Dedifferentiated amniotic fluid mesenchymal stem cell (primary cell): ENCODE measurements at regions not wholly inside any gene's neighbourhood (a gene's known extent, or its start where the extent isn't known, plus 50 kb on each side); places are given as distances from the start of the nearest gene placed in this dataset.
"Not testable (repeated sequence)": the region's sequence is repeated elsewhere in the genome, so short reads cannot be mapped to it uniquely, and the experiment has no call there.

ENCODE experiments used
- DNase-seq: peaks from one replicate; pipeline ENCODE4 v3.0.0-alpha.2; 2016; ENCODE audit errors: extremely low spot score

- DNase-seq = no peak
These were observed 293.2 kb upstream of the DCC start for GRCh38 chr18:52046842-52047241.

- no peak for DNase-seq
These were observed 285.7 kb upstream of the DCC start for GRCh38 chr18:52054324-52054723.

- DNase-seq = no peak
These were observed 279.2 kb upstream of the DCC start for GRCh38 chr18:52060607-52061304.

GRCh38 chr18:52063923-52064322, 276.1 kb upstream of the DCC start:
- DNase-seq = no peak

- DNase-seq = no peak
These were observed 270.8 kb upstream of the DCC start for GRCh38 chr18:52069201-52069600.

GRCh38 chr18:52070291-52070756, 269.7 kb upstream of the DCC start:
- no peak for DNase-seq

- no peak for DNase-seq
These were observed 262.6 kb upstream of the DCC start for GRCh38 chr18:52077251-52077983.

GRCh38 chr18:52082246-52082645, 257.8 kb upstream of the DCC start:
- no peak for DNase-seq

- no peak for DNase-seq
These were observed 252.9 kb upstream of the DCC start for GRCh38 chr18:52087140-52087539.

GRCh38 chr18:52090005-52090404, 250.0 kb upstream of the DCC start:
- DNase-seq = no peak

- no peak for DNase-seq
These were observed 246.8 kb upstream of the DCC start for GRCh38 chr18:52093171-52093570.

- no peak for DNase-seq
These were observed 221.3 kb upstream of the DCC start for GRCh38 chr18:52118684-52119083.

- no peak for DNase-seq
These were observed 209.2 kb upstream of the DCC start for GRCh38 chr18:52130624-52131301.

- DNase-seq = no peak
These were observed 208.2 kb upstream of the DCC start for GRCh38 chr18:52131845-52132244.

- no peak for DNase-seq
These were observed 203.5 kb upstream of the DCC start for GRCh38 chr18:52136532-52136931.

- DNase-seq = no peak
These were observed 199.0 kb upstream of the DCC start for GRCh38 chr18:52140986-52141385.

GRCh38 chr18:52150050-52150449, 189.9 kb upstream of the DCC start:
- no peak for DNase-seq

- no peak for DNase-seq
These were observed 188.0 kb upstream of the DCC start for GRCh38 chr18:52152036-52152435.

GRCh38 chr18:52156166-52156565, 183.8 kb upstream of the DCC start:
- DNase-seq = no peak

- DNase-seq = no peak
These were observed 179.4 kb upstream of the DCC start for GRCh38 chr18:52160636-52161035.

- DNase-seq = no peak
These were observed 176.5 kb upstream of the DCC start for GRCh38 chr18:52163478-52163877.

- not testable (repeated sequence) for DNase-seq
These were observed 171.9 kb upstream of the DCC start for GRCh38 chr18:52168131-52168530.

GRCh38 chr18:52174220-52174619, 165.8 kb upstream of the DCC start:
- DNase-seq = no peak
